ENCODE measurements at regions not wholly inside any gene's neighbourhood (a gene's known extent, or its start where the extent isn't known, plus 50 kb on each side); places are given as distances from the start of the nearest gene placed in this dataset.

DNA sequence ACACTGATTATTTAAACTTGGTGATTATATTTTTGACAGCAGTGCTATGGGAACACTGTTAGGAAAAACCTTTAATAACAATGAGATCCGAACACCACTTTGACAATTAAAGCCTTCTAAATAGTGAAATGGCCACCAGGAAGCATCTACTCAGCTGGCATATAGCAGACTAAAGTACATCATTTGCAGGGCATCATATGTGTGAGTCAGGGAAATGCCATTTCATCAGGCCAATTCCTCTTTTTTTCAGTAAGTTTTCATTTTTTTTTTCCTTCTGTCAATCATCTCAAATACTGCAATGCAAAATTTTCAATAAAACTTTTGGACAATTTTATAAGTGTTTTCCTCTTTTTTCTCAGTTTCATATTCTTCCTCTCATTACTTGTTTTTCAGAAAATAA, 521.4 kb upstream of the SEMA3D start:
- TF ChIP-seq, protein P1, sequence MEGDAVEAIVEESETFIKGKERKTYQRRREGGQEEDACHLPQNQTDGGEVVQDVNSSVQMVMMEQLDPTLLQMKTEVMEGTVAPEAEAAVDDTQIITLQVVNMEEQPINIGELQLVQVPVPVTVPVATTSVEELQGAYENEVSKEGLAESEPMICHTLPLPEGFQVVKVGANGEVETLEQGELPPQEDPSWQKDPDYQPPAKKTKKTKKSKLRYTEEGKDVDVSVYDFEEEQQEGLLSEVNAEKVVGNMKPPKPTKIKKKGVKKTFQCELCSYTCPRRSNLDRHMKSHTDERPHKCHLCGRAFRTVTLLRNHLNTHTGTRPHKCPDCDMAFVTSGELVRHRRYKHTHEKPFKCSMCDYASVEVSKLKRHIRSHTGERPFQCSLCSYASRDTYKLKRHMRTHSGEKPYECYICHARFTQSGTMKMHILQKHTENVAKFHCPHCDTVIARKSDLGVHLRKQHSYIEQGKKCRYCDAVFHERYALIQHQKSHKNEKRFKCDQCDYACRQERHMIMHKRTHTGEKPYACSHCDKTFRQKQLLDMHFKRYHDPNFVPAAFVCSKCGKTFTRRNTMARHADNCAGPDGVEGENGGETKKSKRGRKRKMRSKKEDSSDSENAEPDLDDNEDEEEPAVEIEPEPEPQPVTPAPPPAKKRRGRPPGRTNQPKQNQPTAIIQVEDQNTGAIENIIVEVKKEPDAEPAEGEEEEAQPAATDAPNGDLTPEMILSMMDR (IDR thresholded peaks at IDR 0.05): no peak
- no peak for TF ChIP-seq POLR2AphosphoS5 (IDR thresholded peaks at IDR 0.05)
